Endodermal cell (in vitro differentiated cells): ENCODE measurements at regions not wholly inside any gene's neighbourhood (a gene's known extent, or its start where the extent isn't known, plus 50 kb on each side); places are given as distances from the start of the nearest gene placed in this dataset.

Source experiments
- DNase-seq: peaks from one replicate; pipeline ENCODE4 v3.0.0-alpha.2; 2017
- H3K27ac ChIP-seq: 2 replicates; pipeline ENCODE4 v1.5.1; 2013; ENCODE audit warnings: mild to moderate bottlenecking, low read depth, low read length, moderate library complexity
- H3K27me3 ChIP-seq: 2 replicates; pipeline ENCODE4 v1.6.1; 2013; ENCODE audit warnings: mild to moderate bottlenecking, low read length, moderate library complexity; ENCODE audit not compliant: insufficient read depth, control insufficient read depth, poor library complexity, severe bottlenecking
- H3K36me3 ChIP-seq: 2 replicates; pipeline ENCODE4 v1.7.0; 2013; ENCODE audit warnings: mild to moderate bottlenecking, low read length, moderate library complexity; ENCODE audit not compliant: control insufficient read depth, insufficient read depth
- H3K4me1 ChIP-seq: one replicate; pipeline ENCODE4 v1.7.0; 2013; ENCODE audit warnings: low read length; ENCODE audit not compliant: control insufficient read depth, insufficient read depth
- H3K4me3 ChIP-seq: 2 replicates; pipeline ENCODE4 v1.5.1; 2013; ENCODE audit warnings: mild to moderate bottlenecking, low read length, moderate library complexity
- H3K9ac ChIP-seq: 2 replicates; pipeline ENCODE4 v1.6.1; 2013; ENCODE audit warnings: mild to moderate bottlenecking, low read length, moderate library complexity; ENCODE audit not compliant: poor library complexity, severe bottlenecking; ENCODE audit errors: extremely low read depth
- H3K9me3 ChIP-seq: 2 replicates; pipeline ENCODE4 v1.6.1; 2013; ENCODE audit warnings: mild to moderate bottlenecking, low read length, moderate library complexity; ENCODE audit not compliant: control insufficient read depth
- H3K27ac Mint-ChIP-seq: 2 replicates; pipeline ENCODE4 v1.8.0; 2020; ENCODE audit warnings: mixed read lengths
- H3K27me3 Mint-ChIP-seq: 2 replicates; pipeline ENCODE4 v1.8.0; 2021; ENCODE audit warnings: mild to moderate bottlenecking, mixed read lengths; ENCODE audit not compliant: insufficient read depth
- H3K36me3 Mint-ChIP-seq: 2 replicates; pipeline ENCODE4 v1.8.0; 2020; ENCODE audit warnings: low read depth, mixed read lengths
- H3K4me1 Mint-ChIP-seq: 2 replicates; pipeline ENCODE4 v1.8.0; 2020; ENCODE audit warnings: mixed read lengths
- H3K4me3 Mint-ChIP-seq: 2 replicates; pipeline ENCODE4 v1.8.0; 2020; ENCODE audit warnings: mild to moderate bottlenecking, moderate library complexity, mixed read lengths
- H3K9me3 Mint-ChIP-seq: 2 replicates; pipeline ENCODE4 v1.8.0; 2020; ENCODE audit warnings: mild to moderate bottlenecking, mixed read lengths
- WGBS, 2 experiments: methylation state at CpG; one replicate each; pipeline versions ENCODE4 v1.1.5 to v1.1.7; 2013; ENCODE audit warnings: missing lambda C conversion rate in 2 of 2, mixed read lengths in 1 of 2; ENCODE audit not compliant: insufficient coverage in 1 of 2, insufficient read length in 1 of 2; 5-methylcytosine and 5-hydroxymethylcytosine counted together
- TF ChIP-seq, protein P1 (sequence below): fragments of 200-600 bp; sonication (generic); conservative IDR thresholded peaks from 2 replicates; pipeline ENCODE4 v1.5.0; 2021; ENCODE audit warnings: antibody characterized with exemption, mild to moderate bottlenecking

DNA sequence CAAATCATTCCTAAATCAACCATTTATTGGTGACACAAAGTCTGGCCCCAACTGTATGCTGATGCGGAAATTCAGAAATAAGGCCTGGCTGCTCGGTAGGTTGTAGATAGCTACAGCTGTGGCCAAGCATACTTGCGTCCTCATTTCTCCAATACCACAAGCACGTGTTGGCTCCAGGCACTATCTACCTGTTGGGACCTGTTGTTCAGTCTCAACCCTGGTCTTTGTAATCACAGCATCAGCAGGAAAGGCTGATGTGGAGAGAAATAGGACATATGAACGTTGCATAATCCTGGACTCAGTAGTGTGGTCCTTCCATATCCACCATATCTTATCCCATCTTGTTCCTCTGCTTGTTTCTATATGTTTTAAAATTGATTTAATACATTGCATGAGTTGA, 212.6 kb downstream of the PMAIP1 start:
- Histone ChIP-seq H3K4me1 (no peaks in the 10 kb centered on the region), H3K36me3 (no peaks in the 10 kb centered on the region), H3K27me3 (no peaks in the 10 kb centered on the region), H3K4me3 (no peak overlapping the region), H3K27ac (no peak overlapping the region), H3K9ac (no peak overlapping the region), H3K9me3 (no peaks in the 10 kb centered on the region)
- no peaks in the 10 kb centered on the region for H3K36me3 Mint-ChIP-seq
- WGBS, 2 experiments: 92 to 94% methylated on average over 4 of the region's 5 CpGs
- peaks cover 5% of the 10 kb centered on the region for H3K4me1 Mint-ChIP-seq
- H3K27ac Mint-ChIP-seq: no peak overlapping the region
- no peak overlapping the region for H3K4me3 Mint-ChIP-seq
- H3K27me3 Mint-ChIP-seq: no peaks in the 10 kb centered on the region
- TF ChIP-seq, protein P1, sequence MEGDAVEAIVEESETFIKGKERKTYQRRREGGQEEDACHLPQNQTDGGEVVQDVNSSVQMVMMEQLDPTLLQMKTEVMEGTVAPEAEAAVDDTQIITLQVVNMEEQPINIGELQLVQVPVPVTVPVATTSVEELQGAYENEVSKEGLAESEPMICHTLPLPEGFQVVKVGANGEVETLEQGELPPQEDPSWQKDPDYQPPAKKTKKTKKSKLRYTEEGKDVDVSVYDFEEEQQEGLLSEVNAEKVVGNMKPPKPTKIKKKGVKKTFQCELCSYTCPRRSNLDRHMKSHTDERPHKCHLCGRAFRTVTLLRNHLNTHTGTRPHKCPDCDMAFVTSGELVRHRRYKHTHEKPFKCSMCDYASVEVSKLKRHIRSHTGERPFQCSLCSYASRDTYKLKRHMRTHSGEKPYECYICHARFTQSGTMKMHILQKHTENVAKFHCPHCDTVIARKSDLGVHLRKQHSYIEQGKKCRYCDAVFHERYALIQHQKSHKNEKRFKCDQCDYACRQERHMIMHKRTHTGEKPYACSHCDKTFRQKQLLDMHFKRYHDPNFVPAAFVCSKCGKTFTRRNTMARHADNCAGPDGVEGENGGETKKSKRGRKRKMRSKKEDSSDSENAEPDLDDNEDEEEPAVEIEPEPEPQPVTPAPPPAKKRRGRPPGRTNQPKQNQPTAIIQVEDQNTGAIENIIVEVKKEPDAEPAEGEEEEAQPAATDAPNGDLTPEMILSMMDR: no peak
- no peak for DNase-seq
- no peaks in the 10 kb centered on the region for H3K9me3 Mint-ChIP-seq

DNA sequence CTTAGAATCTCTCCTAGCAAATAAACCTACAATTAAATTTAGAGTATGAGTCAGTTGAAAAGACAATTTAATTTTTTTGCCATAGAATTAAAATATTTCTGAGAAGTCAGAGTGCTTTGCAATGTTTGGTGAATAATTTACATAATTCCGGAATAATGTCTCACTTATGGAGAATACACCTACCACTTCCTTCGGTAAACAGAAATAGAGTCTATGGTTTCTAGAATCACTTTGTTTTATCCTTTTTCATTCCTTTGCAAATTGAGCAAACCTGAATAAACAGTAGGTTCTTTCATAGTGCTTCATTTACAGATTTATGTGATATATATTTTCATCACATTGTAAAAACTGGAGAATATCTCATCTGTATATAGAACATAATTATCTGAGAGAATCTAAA, 211.7 kb downstream of the PMAIP1 start:
- 95 to 100% methylated on average over 2 of the region's 2 CpGs for WGBS, 2 experiments
- H3K27me3 ChIP-seq: no peaks in the 10 kb centered on the region
- no peaks in the 10 kb centered on the region for H3K36me3 ChIP-seq
- H3K27ac ChIP-seq: no peak overlapping the region
- no peaks in the 10 kb centered on the region for H3K4me1 ChIP-seq
- no peak overlapping the region for H3K9ac ChIP-seq
- Mint-ChIP-seq H3K4me1 (no peaks in the 10 kb centered on the region), H3K36me3 (no peaks in the 10 kb centered on the region), H3K27me3 (no peaks in the 10 kb centered on the region), H3K9me3 (no peaks in the 10 kb centered on the region), H3K27ac (no peak overlapping the region), H3K4me3 (no peak overlapping the region)
- TF ChIP-seq, protein P1: no peak
- DNase-seq: no peak
- no peaks in the 10 kb centered on the region for H3K9me3 ChIP-seq
- H3K4me3 ChIP-seq: no peak overlapping the region

DNA sequence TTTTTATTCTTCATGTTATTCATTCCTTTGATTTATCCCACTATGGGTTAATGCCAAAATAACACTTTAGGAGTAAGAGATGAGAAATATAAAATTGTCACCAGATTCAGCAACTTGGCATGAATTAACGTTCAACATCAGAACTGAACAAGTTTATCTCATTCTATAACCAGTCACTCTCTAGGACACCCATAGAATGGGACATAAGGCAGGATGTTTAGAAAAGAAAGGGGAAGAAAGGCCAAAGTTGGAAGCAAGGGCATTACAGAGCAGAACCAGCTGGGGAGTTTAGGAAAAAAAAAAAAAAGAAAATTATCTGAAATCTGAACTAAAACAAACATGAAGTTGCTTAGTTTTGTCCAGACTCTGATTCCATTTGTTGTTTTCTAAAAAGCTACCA, 211.0 kb downstream of the PMAIP1 start:
- H3K4me3 Mint-ChIP-seq: no peak overlapping the region
- Histone ChIP-seq H3K9me3 (no peaks in the 10 kb centered on the region), H3K27ac (no peak overlapping the region), H3K27me3 (no peaks in the 10 kb centered on the region), H3K4me3 (no peak overlapping the region), H3K4me1 (no peaks in the 10 kb centered on the region), H3K36me3 (no peaks in the 10 kb centered on the region), H3K9ac (no peak overlapping the region)
- no peaks in the 10 kb centered on the region for H3K4me1 Mint-ChIP-seq
- TF ChIP-seq, protein P1: no peak
- H3K9me3 Mint-ChIP-seq: no peaks in the 10 kb centered on the region
- no peak overlapping the region for H3K27ac Mint-ChIP-seq
- H3K36me3 Mint-ChIP-seq: no peaks in the 10 kb centered on the region
- 80% methylated on average over 1 of the region's 1 CpG; no CpG with 5 or more reads in 1 of the 2 experiments for WGBS, 2 experiments
- H3K27me3 Mint-ChIP-seq: no peaks in the 10 kb centered on the region
- DNase-seq: no peak
